ENCODE measurements at regions not wholly inside any gene's neighbourhood (a gene's known extent, or its start where the extent isn't known, plus 50 kb on each side); places are given as distances from the start of the nearest gene placed in this dataset.

GRCh38 chr7:22633286-22633953 lies 93.6 kb upstream of the IL6 start:
- no peak overlapping the region for H3K27ac ChIP-seq
- TF ChIP-seq CTCF (conservative IDR thresholded peaks at IDR 0.05) = no peak

- H3K27ac ChIP-seq = no peak overlapping the region
- no peak for TF ChIP-seq CTCF (conservative IDR thresholded peaks at IDR 0.05)
Observed at GRCh38 chr7:22632674-22633073, 94.3 kb upstream of the IL6 start.

GRCh38 chr7:22631730-22632129 lies 95.3 kb upstream of the IL6 start:
- no peak overlapping the region for H3K27ac ChIP-seq
- TF ChIP-seq CTCF (conservative IDR thresholded peaks at IDR 0.05) = no peak

- TF ChIP-seq CTCF (conservative IDR thresholded peaks at IDR 0.05) = no peak
Observed at GRCh38 chr7:22630069-22630468, 96.9 kb upstream of the IL6 start.

GRCh38 chr7:22629056-22629455 lies 97.9 kb upstream of the IL6 start:
- TF ChIP-seq CTCF (conservative IDR thresholded peaks at IDR 0.05) = no peak
- H3K27ac ChIP-seq = no peak overlapping the region

More at GRCh38 chr7:22630069-22630468, 96.9 kb upstream of the IL6 start:
- H3K27ac ChIP-seq = no peak overlapping the region

- no peak for TF ChIP-seq CTCF (conservative IDR thresholded peaks at IDR 0.05)
- no peak overlapping the region for H3K27ac ChIP-seq
Observed at GRCh38 chr7:22628112-22628511, 98.9 kb upstream of the IL6 start.

- no peak for TF ChIP-seq CTCF (conservative IDR thresholded peaks at IDR 0.05)
- H3K27ac ChIP-seq = no peak overlapping the region
Observed at GRCh38 chr7:22627136-22627535, 99.9 kb upstream of the IL6 start.
